ENCODE measurements at regions not wholly inside any gene's neighbourhood (a gene's known extent, or its start where the extent isn't known, plus 50 kb on each side); places are given as distances from the start of the nearest gene placed in this dataset.
A peak's percentile ranks its signal among the peaks of the same experiment; 100 is the strongest.

GRCh38 chr4:138097912-138098600 is 144.1 kb downstream of the SLC7A11 start:
- H3K4me1 ChIP-seq (ENCODE audit: control insufficient read depth, insufficient read depth, low read length) = no peaks in the 10 kb centered on the region
- no peak overlapping the region for H3K4me3 ChIP-seq (ENCODE audit: low read length)
- H3K27me3 ChIP-seq (ENCODE audit: control insufficient read depth, insufficient read depth, low read length) = no peaks in the 10 kb centered on the region
- no peaks in the 10 kb centered on the region for H3K9me3 ChIP-seq (replicated peaks; ENCODE audit: control insufficient read depth, low read depth, low read length)
- no peak for DNase-seq
- no peak overlapping the region for H3K27ac ChIP-seq (ENCODE audit: low read length)
- no CpG with 5 or more reads among the region's 3 CpGs for WGBS (ENCODE audit: insufficient coverage)
- H3K36me3 ChIP-seq (ENCODE audit: control insufficient read depth, insufficient read depth, low read length) = no peaks in the 10 kb centered on the region

DNA sequence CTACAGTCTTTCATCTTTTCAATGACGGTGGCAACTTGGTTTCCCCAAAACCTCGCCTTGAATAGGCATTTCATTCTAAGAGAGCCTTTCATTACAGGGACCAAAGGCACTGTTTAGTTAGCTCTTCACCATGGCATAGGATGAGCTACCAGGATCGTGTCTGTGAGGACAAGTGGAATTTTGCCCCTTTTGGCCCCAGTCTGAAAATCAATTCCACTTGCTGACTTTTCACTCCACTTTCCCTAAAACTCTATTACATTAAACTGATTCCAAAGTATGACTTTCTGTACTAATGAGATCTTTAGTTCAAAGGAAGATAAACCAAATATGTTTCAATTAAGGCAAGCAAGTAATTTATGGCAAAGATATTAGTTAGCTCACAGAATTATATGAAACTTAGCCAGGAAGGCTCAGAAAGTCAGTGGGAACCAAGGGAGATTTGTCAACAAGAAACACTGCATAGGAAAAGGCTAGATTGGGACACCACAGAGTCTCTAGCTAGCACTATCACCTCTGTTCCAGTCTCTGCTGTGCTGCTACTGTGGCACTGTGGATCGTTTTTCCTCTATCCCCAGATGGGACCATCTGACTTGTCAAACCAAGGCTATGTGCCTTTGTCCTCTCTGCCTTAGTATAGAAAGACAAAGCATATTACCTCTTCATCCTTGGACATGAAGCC is 145.6 kb downstream of the SLC7A11 start:
- DNase-seq = no peak
- Histone ChIP-seq H3K36me3 (ENCODE audit: control insufficient read depth, insufficient read depth, low read length) (no peaks in the 10 kb centered on the region), H3K27ac (ENCODE audit: low read length) (no peak overlapping the region), H3K4me1 (ENCODE audit: control insufficient read depth, insufficient read depth, low read length) (no peaks in the 10 kb centered on the region), H3K9me3 (replicated peaks; ENCODE audit: control insufficient read depth, low read depth, low read length) (no peaks in the 10 kb centered on the region), H3K4me3 (ENCODE audit: low read length) (no peak overlapping the region), H3K27me3 (ENCODE audit: control insufficient read depth, insufficient read depth, low read length) (no peaks in the 10 kb centered on the region)
- 100% methylated on average over 2 of the region's 4 CpGs for WGBS (ENCODE audit: insufficient coverage)

GRCh38 chr4:138095378-138095777 is 146.8 kb downstream of the SLC7A11 start:
- Histone ChIP-seq H3K4me3 (ENCODE audit: low read length) (no peak overlapping the region), H3K4me1 (ENCODE audit: control insufficient read depth, insufficient read depth, low read length) (peaks cover under 1% of the 10 kb centered on the region), H3K27me3 (ENCODE audit: control insufficient read depth, insufficient read depth, low read length) (no peaks in the 10 kb centered on the region), H3K27ac (ENCODE audit: low read length) (no peak overlapping the region), H3K36me3 (ENCODE audit: control insufficient read depth, insufficient read depth, low read length) (no peaks in the 10 kb centered on the region), H3K9me3 (replicated peaks; ENCODE audit: control insufficient read depth, low read depth, low read length) (no peaks in the 10 kb centered on the region)
- no peak for DNase-seq
- WGBS (ENCODE audit: insufficient coverage) = 100% methylated on average over 5 of the region's 5 CpGs

GRCh38 chr4:138092060-138092459 is 150.1 kb downstream of the SLC7A11 start:
- no peak overlapping the region for H3K27ac ChIP-seq (ENCODE audit: low read length)
- 100% methylated on average over 2 of the region's 6 CpGs for WGBS (ENCODE audit: insufficient coverage)
- no peak overlapping the region for H3K4me3 ChIP-seq (ENCODE audit: low read length)
- no peak for DNase-seq
- H3K4me1 ChIP-seq (ENCODE audit: control insufficient read depth, insufficient read depth, low read length) = peaks cover 11% of the 10 kb centered on the region
- H3K27me3 ChIP-seq (ENCODE audit: control insufficient read depth, insufficient read depth, low read length) = no peaks in the 10 kb centered on the region
- no peaks in the 10 kb centered on the region for H3K36me3 ChIP-seq (ENCODE audit: control insufficient read depth, insufficient read depth, low read length)
- no peaks in the 10 kb centered on the region for H3K9me3 ChIP-seq (replicated peaks; ENCODE audit: control insufficient read depth, low read depth, low read length)

GRCh38 chr4:138090918-138091676 is 151.1 kb downstream of the SLC7A11 start:
- Histone ChIP-seq H3K9me3 (replicated peaks; ENCODE audit: control insufficient read depth, low read depth, low read length) (no peaks in the 10 kb centered on the region), H3K4me1 (ENCODE audit: control insufficient read depth, insufficient read depth, low read length) (peaks cover 11% of the 10 kb centered on the region), H3K4me3 (ENCODE audit: low read length) (no peak overlapping the region), H3K36me3 (ENCODE audit: control insufficient read depth, insufficient read depth, low read length) (no peaks in the 10 kb centered on the region), H3K27me3 (ENCODE audit: control insufficient read depth, insufficient read depth, low read length) (no peaks in the 10 kb centered on the region), H3K27ac (ENCODE audit: low read length) (no peak overlapping the region)
- 61% methylated on average over 4 of the region's 5 CpGs for WGBS (ENCODE audit: insufficient coverage)
- DNase-seq = no peak

DNA sequence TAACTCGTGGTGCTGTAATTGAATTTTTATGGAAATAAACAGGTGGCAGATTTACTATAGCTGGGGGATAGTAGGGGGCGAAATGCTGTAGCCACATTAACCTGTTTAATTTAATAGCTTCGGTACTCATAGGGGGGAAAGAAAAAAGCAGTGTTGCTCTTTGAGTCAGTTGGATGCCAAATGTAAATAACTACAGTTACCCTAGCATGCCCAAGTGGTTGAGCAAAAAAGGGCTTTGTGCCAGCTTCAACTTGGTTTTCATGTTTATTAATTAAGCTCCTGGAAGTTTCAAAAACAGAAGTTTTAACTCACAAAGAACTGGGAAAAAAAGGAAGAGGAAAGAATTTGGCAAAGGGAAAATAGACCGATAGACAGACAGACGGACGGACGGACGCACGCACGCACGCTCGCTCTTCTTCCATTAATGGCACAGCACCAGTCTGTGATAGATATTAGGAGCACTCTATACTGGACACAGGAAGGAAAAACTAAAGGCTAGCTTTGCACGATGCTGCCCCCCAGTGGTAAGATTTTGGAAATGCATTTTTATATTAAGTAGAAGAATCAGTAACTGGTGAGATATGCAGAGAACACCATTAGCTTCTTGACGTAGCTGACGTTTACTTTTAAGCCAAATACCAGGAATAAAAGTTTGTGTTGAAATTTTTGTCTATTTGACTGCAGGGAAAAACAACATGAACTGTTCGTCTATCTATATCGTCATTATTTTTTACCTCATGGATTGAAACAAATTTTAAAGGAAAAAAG is 151.8 kb downstream of the SLC7A11 start:
- Histone ChIP-seq H3K36me3 (ENCODE audit: control insufficient read depth, insufficient read depth, low read length) (no peaks in the 10 kb centered on the region), H3K4me3 (ENCODE audit: low read length) (peak overlapping the region; percentile 24), H3K27ac (ENCODE audit: low read length) (peak overlapping the region; percentile 33), H3K9me3 (replicated peaks; ENCODE audit: control insufficient read depth, low read depth, low read length) (no peaks in the 10 kb centered on the region), H3K4me1 (ENCODE audit: control insufficient read depth, insufficient read depth, low read length) (peaks cover 13% of the 10 kb centered on the region), H3K27me3 (ENCODE audit: control insufficient read depth, insufficient read depth, low read length) (no peaks in the 10 kb centered on the region)
- 18% methylated on average over 10 of the region's 17 CpGs for WGBS (ENCODE audit: insufficient coverage)
- DNase-seq = peak; percentile 89

DNA sequence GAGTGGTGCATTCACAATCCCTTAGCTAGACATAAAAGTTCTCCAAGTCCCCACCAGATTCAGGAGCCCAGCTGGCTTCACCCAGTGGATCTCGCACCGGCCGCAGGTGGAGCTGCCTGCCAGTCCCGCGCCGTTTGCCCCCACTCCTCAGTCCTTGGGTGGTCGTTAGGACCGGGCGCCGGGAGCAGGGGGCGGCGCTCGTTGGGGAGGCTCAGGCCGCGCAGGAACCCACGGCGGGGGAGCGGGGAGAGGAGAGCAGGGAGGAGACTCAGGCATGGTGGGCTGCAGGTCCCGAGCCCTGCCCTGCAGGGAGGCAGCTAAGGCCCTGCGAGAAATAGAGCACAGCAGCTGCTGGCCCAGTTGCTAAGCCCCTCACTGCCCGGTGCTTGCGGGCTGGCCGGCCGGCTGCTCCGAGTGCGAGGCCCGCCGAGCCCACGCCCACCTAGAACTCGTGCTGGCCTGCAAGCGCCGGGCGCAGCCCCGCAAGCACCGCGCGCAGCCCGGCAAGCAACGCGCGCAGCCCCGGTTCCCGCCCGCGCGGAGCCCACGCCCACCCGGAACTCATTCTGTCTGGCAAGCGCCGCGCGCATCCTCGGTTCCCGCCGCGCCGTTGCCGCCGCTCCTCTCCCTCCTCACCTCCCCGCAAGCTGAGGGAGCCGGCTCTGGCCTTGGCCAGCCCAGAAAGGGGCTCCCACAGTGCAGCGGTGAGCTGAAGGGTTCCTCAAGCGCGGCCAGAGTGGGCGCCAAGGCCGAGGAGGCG is 153.5 kb downstream of the SLC7A11 start:
- Histone ChIP-seq H3K36me3 (ENCODE audit: control insufficient read depth, insufficient read depth, low read length) (no peaks in the 10 kb centered on the region), H3K9me3 (replicated peaks; ENCODE audit: control insufficient read depth, low read depth, low read length) (no peaks in the 10 kb centered on the region), H3K4me3 (ENCODE audit: low read length) (no peak overlapping the region), H3K4me1 (ENCODE audit: control insufficient read depth, insufficient read depth, low read length) (peaks cover 13% of the 10 kb centered on the region), H3K27me3 (ENCODE audit: control insufficient read depth, insufficient read depth, low read length) (no peaks in the 10 kb centered on the region), H3K27ac (ENCODE audit: low read length) (no peak overlapping the region)
- 97% methylated on average over 58 of the region's 67 CpGs for WGBS (ENCODE audit: insufficient coverage)
- DNase-seq = no peak

GRCh38 chr4:138087066-138087719 is 155.0 kb downstream of the SLC7A11 start:
- no peaks in the 10 kb centered on the region for H3K27me3 ChIP-seq (ENCODE audit: control insufficient read depth, insufficient read depth, low read length)
- H3K9me3 ChIP-seq (replicated peaks; ENCODE audit: control insufficient read depth, low read depth, low read length) = no peaks in the 10 kb centered on the region
- H3K36me3 ChIP-seq (ENCODE audit: control insufficient read depth, insufficient read depth, low read length) = no peaks in the 10 kb centered on the region
- H3K27ac ChIP-seq (ENCODE audit: low read length) = peak overlapping the region; percentile 66
- WGBS (ENCODE audit: insufficient coverage) = no CpG with 5 or more reads among the region's 4 CpGs
- H3K4me3 ChIP-seq (ENCODE audit: low read length) = no peak overlapping the region
- H3K4me1 ChIP-seq (ENCODE audit: control insufficient read depth, insufficient read depth, low read length) = peaks cover 13% of the 10 kb centered on the region
- peak; percentile 74 for DNase-seq

DNA sequence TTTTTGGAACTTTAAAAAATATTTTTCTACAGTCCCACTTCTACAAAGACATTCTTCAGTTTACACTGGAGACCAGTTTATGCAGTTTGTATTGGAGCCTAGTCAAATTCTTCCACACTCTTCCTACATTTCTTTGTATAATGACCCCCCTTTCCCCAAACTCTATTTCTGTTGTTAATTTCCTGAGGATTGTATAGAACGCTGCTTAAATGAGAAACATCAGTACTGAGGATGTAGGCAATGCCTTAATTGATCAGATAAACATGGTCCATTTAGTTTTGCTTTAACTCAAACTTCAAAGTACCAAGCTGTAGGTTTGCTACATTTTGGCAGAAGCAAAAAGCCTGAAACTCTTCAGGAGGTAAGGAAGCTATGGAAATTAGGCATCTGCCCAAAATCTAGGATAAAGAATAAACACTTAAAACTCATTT is 155.5 kb downstream of the SLC7A11 start:
- WGBS (ENCODE audit: insufficient coverage) = no CpG with 5 or more reads among the region's 1 CpG
- H3K36me3 ChIP-seq (ENCODE audit: control insufficient read depth, insufficient read depth, low read length) = no peaks in the 10 kb centered on the region
- peak overlapping the region; percentile 29 for H3K27ac ChIP-seq (ENCODE audit: low read length)
- no peak overlapping the region for H3K4me3 ChIP-seq (ENCODE audit: low read length)
- peak; percentile 72 for DNase-seq
- H3K27me3 ChIP-seq (ENCODE audit: control insufficient read depth, insufficient read depth, low read length) = no peaks in the 10 kb centered on the region
- no peaks in the 10 kb centered on the region for H3K9me3 ChIP-seq (replicated peaks; ENCODE audit: control insufficient read depth, low read depth, low read length)
- peaks cover 13% of the 10 kb centered on the region for H3K4me1 ChIP-seq (ENCODE audit: control insufficient read depth, insufficient read depth, low read length)
